ENCODE measurements at regions not wholly inside any gene's neighbourhood (a gene's known extent, or its start where the extent isn't known, plus 50 kb on each side); places are given as distances from the start of the nearest gene placed in this dataset.

DNA sequence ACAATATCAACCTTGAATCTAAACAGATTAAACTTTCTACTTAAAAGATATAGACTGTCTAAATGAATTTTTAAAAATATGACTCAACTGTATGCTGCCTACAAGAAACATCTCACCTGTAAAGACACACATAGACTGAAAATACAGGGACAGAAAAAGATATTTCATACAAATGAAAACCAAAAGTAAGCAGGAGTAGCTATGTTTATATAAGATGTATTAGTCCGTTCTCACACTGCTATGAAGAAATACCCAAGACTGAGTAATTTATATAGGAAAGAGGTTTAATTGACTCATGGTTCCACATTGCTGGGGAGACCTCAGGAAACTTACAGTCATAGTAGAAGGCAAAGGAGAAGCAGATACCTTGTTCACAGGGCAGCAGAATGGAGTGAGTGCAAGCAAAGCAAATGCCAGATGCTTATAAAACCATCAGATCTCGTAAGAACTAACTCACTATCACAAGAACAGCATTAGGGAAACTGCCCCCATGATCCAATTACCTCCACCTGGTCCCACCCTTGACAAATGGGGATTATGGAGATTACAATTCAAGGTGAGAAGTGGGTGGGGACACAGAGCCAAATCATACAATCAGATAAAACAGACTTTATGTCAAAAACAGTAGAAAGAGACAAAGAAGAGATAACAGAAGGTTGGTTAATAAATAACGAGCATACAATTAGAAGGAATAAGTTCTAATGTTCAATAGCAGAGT is 214.4 kb upstream of the SLC39A10 start:
- TF ChIP-seq CTCF (IDR thresholded peaks at IDR 0.05; ENCODE audit: low read length): no peak
- no peak for TF ChIP-seq EZH2 (optimal IDR thresholded peaks at IDR 0.05; ENCODE audit: low read depth, low read length)
